ENCODE measurements at regions not wholly inside any gene's neighbourhood (a gene's known extent, or its start where the extent isn't known, plus 50 kb on each side); places are given as distances from the start of the nearest gene placed in this dataset.

DNA sequence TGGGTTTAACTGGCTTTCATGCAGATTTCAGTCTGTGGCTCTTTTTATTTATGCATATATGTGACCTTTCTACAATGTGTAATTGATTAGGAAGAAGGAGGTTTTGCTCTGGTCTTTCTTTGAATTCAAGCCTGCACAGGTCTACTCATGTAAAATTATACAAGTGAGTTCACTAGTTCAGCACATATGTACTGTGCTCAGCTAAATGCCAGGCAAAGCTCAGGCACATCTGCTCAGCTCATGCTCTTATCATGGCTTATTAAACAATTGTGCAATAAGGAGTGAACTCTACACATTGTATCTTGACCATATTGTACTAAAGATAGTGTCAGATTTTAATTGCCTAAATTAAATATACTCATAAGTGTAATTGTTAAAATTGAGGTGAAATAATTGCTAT is 378.4 kb downstream of the ADGRL2 start:
- TF ChIP-seq EP300 (IDR thresholded peaks at IDR 0.05; ENCODE audit: low read depth) (no peak), POLR2A (IDR thresholded peaks at IDR 0.05) (no peak)
